ENCODE measurements at regions not wholly inside any gene's neighbourhood (a gene's known extent, or its start where the extent isn't known, plus 50 kb on each side); places are given as distances from the start of the nearest gene placed in this dataset.
"Not testable (repeated sequence)": the region's sequence is repeated elsewhere in the genome, so short reads cannot be mapped to it uniquely, and the experiment has no call there.

DNA sequence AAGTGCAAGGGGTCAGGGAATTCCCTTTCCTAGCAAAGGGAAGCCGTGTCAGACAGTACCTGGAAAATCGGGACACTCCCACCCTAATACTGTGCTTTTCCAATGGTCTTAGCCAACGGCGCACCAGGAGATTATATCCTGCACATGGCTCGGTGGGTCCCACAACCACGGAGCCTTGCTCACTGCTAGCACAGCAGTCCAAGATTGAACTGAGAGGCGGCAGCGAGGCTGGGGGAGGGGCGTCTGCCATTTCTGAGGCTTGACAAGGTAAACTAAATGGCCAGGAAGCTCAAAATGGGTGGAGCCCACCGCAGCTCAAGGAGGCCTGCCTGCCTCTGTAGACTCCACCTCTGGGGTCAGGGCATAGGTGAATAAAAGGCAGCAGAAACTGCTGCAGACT is 76.5 kb upstream of the LINC00632 start:
- not testable (repeated sequence) for DNase-seq

GRCh38 chrX:140608111-140608510 is 101.4 kb upstream of the LINC00632 start:
- DNase-seq, result no peak

- DNase-seq, result no peak
Observed at GRCh38 chrX:140602140-140602539, 97.3 kb upstream of the SOX3 start.

- DNase-seq, result no peak
Observed at GRCh38 chrX:140599851-140600250, 95.0 kb upstream of the SOX3 start.

GRCh38 chrX:140589657-140590056 is 84.8 kb upstream of the SOX3 start:
- no peak for DNase-seq

GRCh38 chrX:140586951-140587350 is 82.1 kb upstream of the SOX3 start:
- DNase-seq, result no peak

DNA sequence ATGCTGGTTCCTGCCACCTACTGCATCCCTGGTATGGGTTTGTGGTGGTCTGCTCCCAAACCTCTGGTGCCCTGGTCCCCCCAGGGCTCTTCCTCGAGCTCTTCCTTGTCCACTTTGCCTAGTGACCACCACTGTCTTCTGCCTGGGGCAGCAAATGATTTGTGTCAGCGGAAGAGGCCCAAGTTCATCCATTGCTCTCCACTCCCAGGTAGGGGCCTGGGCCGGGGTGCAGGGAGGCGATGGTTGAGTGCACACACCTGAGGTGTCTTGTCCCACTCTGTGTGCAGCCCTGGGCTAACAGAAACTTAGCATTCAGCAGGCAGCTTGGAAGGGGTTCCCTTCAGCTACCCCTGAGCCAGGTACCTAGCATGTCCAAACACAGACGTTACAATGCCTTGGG is 75.6 kb upstream of the SOX3 start:
- DNase-seq, result no peak

- peak; percentile 58 for DNase-seq
Observed at GRCh38 chrX:140572724-140573123, 67.9 kb upstream of the SOX3 start.

DNA sequence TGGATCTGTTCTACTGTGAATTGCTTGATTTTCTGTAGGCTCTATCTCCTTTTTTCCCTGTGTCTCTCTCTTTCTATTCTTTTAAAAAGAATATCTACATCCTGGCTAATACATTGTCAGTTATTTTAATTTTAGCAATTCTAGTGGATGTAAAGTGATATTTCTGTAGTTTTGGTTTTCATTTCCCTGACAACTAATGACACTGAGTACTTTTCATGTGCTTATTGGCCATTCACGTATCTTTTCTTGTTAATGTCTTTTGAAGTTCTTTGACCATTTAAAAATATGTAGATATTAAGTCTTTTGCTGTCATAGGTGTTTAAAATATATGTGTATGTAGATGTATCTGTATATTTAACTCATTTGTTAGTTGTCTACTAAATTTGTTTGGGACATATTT is 59.0 kb upstream of the SOX3 start:
- no peak for DNase-seq

Data from NCI-H82 (cell line).